T-helper 2 cell treated with Interferon-gamma antibody and Interleukin-4, amounts not matched to agents 100 ng/mL and 5 ng/mL, for 36 hours (primary cell): ENCODE measurements at regions not wholly inside any gene's neighbourhood (a gene's known extent, or its start where the extent isn't known, plus 50 kb on each side); places are given as distances from the start of the nearest gene placed in this dataset.

Experiments
- intact Hi-C: fragments of 100-400 bp; cut with micrococcal nuclease; formaldehyde crosslinking; loops from one replicate; pipeline ENCODE4 v1.15.1; 2023

GRCh38 chr12:125225641-125226040 lies 160.4 kb downstream of the AACS start:
- intact Hi-C loops, result no loop called here

GRCh38 chr12:125228519-125229260 lies 163.5 kb downstream of the AACS start:
- intact Hi-C loops, result no loop called here

GRCh38 chr12:125229878-125230530 lies 164.8 kb downstream of the AACS start:
- intact Hi-C loops, result no loop called here

GRCh38 chr12:125233319-125233718 lies 168.1 kb downstream of the AACS start:
- intact Hi-C loops, result no loop called here

- intact Hi-C loops, result no loop called here
Observed at GRCh38 chr12:125239563-125239962, 174.3 kb downstream of the AACS start.

- intact Hi-C loops, result no loop called here
Observed at GRCh38 chr12:125240717-125241116, 175.5 kb downstream of the AACS start.

GRCh38 chr12:125243811-125244210 lies 178.6 kb downstream of the AACS start:
- intact Hi-C loops, result no loop called here

GRCh38 chr12:125244338-125244737 lies 179.1 kb downstream of the AACS start:
- intact Hi-C loops, result no loop called here

- intact Hi-C loops, result no loop called here
Observed at GRCh38 chr12:125245581-125246557, 180.6 kb downstream of the AACS start.

GRCh38 chr12:125247477-125247876 lies 182.2 kb downstream of the AACS start:
- intact Hi-C loops, result no loop called here

- intact Hi-C loops, result no loop called here
Observed at GRCh38 chr12:125249066-125249824, 184.0 kb downstream of the AACS start.

GRCh38 chr12:125249932-125250331 lies 184.7 kb downstream of the AACS start:
- intact Hi-C loops, result no loop called here

- intact Hi-C loops, result no loop called here
Observed at GRCh38 chr12:125254236-125254635, 189.0 kb downstream of the AACS start.

- intact Hi-C loops, result no loop called here
Observed at GRCh38 chr12:125254856-125255255, 189.6 kb downstream of the AACS start.

GRCh38 chr12:125255935-125256633 lies 190.8 kb downstream of the AACS start:
- intact Hi-C loops, result no loop called here

- intact Hi-C loops, result no loop called here
Observed at GRCh38 chr12:125256634-125256936, 191.3 kb downstream of the AACS start.

- intact Hi-C loops, result no loop called here
Observed at GRCh38 chr12:125259178-125259867, 194.1 kb downstream of the AACS start.

- intact Hi-C loops, result no loop called here
Observed at GRCh38 chr12:125262851-125263250, 197.6 kb downstream of the AACS start.

- intact Hi-C loops, result no loop called here
Observed at GRCh38 chr12:125263385-125263784, 198.2 kb downstream of the AACS start.

- intact Hi-C loops, result no loop called here
Observed at GRCh38 chr12:125267114-125267513, 201.9 kb downstream of the AACS start.
